Left lobe of liver (tissue), 2 donors: ENCODE measurements at regions not wholly inside any gene's neighbourhood (a gene's known extent, or its start where the extent isn't known, plus 50 kb on each side); places are given as distances from the start of the nearest gene placed in this dataset.

Experiments used
- ATAC-seq: fragments of 200-7000 bp; cut with Tn5 transposase; one replicate; pipeline ENCODE4 v1.9.1; 2020; ENCODE audit warnings: mild to moderate bottlenecking, moderate library complexity
- DNase-seq: peaks from one replicate; pipeline ENCODE4 v3.0.0-alpha.2; 2020; ENCODE audit warnings: low spot score
- donor health status: DM: no; HTN: no; CAD: no; lungs with moderate emphysema.
- donor health status: DM: no; HTN: yes; CAD: no.

- DNase-seq (no peak), ATAC-seq (no peak)
Observed at GRCh38 chr3:177426878-177427495, 229.7 kb upstream of the TBL1XR1 start.

- no peak for DNase-seq
- ATAC-seq: no peak
Observed at GRCh38 chr3:177427540-177427939, 230.3 kb upstream of the TBL1XR1 start.

- DNase-seq: no peak
- ATAC-seq: peak; percentile 23
Observed at GRCh38 chr3:177429079-177429478, 231.8 kb upstream of the TBL1XR1 start.

GRCh38 chr3:177429771-177430170 lies 232.5 kb upstream of the TBL1XR1 start:
- DNase-seq (no peak), ATAC-seq (no peak)

GRCh38 chr3:177430653-177431052 lies 233.4 kb upstream of the TBL1XR1 start:
- DNase-seq: no peak
- ATAC-seq: no peak

GRCh38 chr3:177431525-177432176 lies 234.4 kb upstream of the TBL1XR1 start:
- no peak for DNase-seq
- no peak for ATAC-seq

- peak; percentile 69 for ATAC-seq
Observed at GRCh38 chr3:177435301-177435700, 238.0 kb upstream of the TBL1XR1 start.

GRCh38 chr3:177437513-177438337 lies 240.4 kb upstream of the TBL1XR1 start:
- DNase-seq (no peak), ATAC-seq (peak; percentile 68)

More at GRCh38 chr3:177435301-177435700, 238.0 kb upstream of the TBL1XR1 start:
- no peak for DNase-seq

- DNase-seq: no peak
- ATAC-seq: no peak
Observed at GRCh38 chr3:177438596-177439220, 241.4 kb upstream of the TBL1XR1 start.

GRCh38 chr3:177439694-177440269 lies 242.5 kb upstream of the TBL1XR1 start:
- ATAC-seq (no peak), DNase-seq (no peak)

- DNase-seq (no peak), ATAC-seq (no peak)
Observed at GRCh38 chr3:177440456-177441104, 243.3 kb upstream of the TBL1XR1 start.

- DNase-seq (no peak), ATAC-seq (no peak)
Observed at GRCh38 chr3:177441276-177441812, 244.1 kb upstream of the TBL1XR1 start.

GRCh38 chr3:177441813-177442646 lies 244.7 kb upstream of the TBL1XR1 start:
- ATAC-seq (no peak), DNase-seq (no peak)

- DNase-seq (no peak), ATAC-seq (peak; percentile 18)
Observed at GRCh38 chr3:177443469-177443868, 246.2 kb upstream of the TBL1XR1 start.

- no peak for DNase-seq
- no peak for ATAC-seq
Observed at GRCh38 chr3:177444696-177445095, 247.4 kb upstream of the TBL1XR1 start.

- no peak for ATAC-seq
- no peak for DNase-seq
Observed at GRCh38 chr3:177445549-177445948, 248.3 kb upstream of the TBL1XR1 start.

- ATAC-seq: peak; percentile 54
- DNase-seq: no peak
Observed at GRCh38 chr3:177446165-177446601, 248.9 kb upstream of the TBL1XR1 start.

GRCh38 chr3:177447938-177448337 lies 250.7 kb upstream of the TBL1XR1 start:
- ATAC-seq (no peak), DNase-seq (no peak)

- no peak for ATAC-seq
- DNase-seq: no peak
Observed at GRCh38 chr3:177448987-177449359, 251.7 kb upstream of the TBL1XR1 start.
